ENCODE measurements at regions not wholly inside any gene's neighbourhood (a gene's known extent, or its start where the extent isn't known, plus 50 kb on each side); places are given as distances from the start of the nearest gene placed in this dataset.
"Not testable (repeated sequence)": the region's sequence is repeated elsewhere in the genome, so short reads cannot be mapped to it uniquely, and the experiment has no call there.

DNA sequence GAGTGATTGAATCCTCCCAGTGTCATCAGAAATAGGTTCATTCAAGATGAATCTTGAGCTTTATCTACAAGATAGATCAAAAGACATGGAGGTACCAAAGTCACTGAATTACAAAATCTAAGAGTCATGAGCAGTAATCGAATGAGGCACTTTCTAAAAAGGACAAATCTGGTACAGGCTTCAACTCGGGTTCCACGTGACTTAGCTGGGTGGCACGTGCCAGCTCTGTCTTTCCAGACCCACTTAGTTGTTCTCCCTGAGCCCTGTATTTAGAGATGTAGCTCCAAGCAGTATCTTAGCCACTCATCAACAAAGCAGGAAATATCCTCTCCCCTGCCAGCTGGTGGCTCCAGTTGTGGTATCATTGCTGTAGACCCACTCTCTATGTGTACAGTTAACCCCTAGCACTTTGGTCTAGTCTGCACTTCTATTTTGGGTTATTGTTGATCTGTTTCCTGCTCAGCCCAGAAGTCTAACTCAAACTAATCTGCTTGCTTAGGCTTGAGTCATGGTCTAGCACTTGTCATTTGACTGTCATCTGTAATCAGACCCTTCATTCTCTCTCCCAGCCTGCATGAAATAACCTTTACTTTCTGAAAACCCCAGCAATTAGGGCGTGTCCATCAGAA is 528.7 kb downstream of the ETS1 start:
- no peak for DNase-seq

DNA sequence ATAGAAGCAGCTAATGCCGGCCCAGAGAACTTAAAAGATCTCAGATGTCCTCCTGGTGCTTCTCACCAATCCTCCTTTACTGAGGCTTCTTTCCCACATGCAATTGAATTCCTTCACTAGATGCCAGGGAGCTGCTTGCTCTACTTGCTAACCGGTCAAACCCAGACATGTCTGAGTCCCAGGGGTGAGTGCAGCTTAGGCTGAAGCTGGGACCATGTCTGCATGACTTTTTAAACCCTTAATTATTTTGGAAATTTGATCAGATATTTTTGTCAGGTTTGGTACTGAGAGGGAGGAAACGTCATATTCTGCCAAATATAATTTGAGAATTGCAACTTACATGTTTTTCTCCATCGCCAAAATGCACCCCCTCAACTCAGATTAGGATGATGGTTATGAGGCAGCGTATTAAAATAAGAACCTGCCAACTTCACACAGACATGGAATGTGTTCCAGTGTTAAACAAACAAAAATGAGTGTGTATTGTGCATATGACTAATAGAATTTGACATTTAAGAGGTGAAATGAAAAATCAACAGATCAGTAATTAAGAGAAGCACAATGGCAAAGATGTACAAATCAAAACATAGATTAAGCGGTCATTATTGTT is 529.5 kb downstream of the ETS1 start:
- DNase-seq: no peak

- no peak for DNase-seq
These were observed 531.7 kb downstream of the ETS1 start for GRCh38 chr11:128055576-128056217.

- DNase-seq: no peak
These were observed 533.1 kb downstream of the ETS1 start for GRCh38 chr11:128053981-128054931.

DNA sequence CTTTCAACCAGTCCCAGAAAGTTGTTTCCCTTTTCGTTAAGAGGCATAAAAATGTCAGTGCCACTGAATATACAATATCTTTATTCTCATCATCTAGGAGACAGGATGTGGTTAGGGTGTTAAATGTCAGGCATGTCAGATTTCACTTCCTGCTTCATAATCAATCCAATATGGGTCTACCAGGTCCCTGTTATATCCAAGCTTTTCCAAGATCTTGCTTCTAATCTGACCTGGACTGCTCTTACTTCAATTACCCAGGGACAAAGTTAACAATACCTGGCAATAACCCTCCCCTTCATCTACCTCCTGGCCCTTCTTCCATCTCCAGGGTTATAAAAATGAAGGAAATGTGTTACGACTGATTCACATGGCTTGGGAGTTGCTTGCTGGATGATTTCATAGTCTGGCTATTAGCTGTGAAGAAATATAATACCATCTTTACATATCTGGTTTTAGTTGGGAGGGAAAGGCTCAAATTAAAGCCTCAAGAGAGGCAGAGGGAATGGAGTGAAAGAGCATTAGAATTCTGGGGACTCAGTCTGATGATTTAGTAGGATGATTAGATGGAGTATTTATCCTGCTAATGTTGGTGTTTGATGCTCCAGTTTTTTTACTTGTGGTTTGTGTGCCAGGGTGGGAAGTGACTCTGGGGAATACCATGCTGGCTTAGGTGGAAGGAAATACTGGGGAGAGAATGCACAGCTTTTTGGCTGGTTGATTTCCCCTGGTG is 534.3 kb downstream of the ETS1 start:
- DNase-seq: no peak

GRCh38 chr11:128048121-128048520 is 539.2 kb downstream of the ETS1 start:
- no peak for DNase-seq

GRCh38 chr11:128047026-128047425 is 540.3 kb downstream of the ETS1 start:
- DNase-seq: no peak

GRCh38 chr11:128046213-128046612 is 541.1 kb downstream of the ETS1 start:
- DNase-seq: no peak

- DNase-seq: no peak
These were observed 542.1 kb downstream of the ETS1 start for GRCh38 chr11:128045094-128045725.

DNA sequence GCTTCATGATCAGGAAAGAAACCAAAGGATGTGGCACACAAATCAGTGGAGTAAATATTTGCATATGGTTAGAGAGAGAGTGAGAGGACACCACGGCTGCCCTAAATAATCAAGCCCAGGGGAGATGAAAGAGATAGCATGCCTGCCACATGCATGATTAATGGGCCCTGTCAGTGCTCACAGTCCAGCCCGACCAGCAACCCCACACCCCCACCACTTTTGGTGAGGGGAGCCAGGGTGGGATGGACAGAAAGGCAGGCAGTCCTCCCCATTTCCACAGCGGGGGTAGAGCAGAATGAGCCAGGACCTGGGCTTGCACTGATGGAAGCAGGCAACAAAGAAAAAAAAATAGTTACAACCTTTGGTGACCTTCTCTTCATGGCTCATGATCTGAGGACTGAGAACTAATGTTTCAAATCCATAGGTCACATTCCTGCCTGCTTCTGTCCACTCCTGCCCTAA is 545.0 kb downstream of the ETS1 start:
- DNase-seq: no peak

GRCh38 chr11:128040603-128041002 is 546.8 kb downstream of the ETS1 start:
- DNase-seq: no peak

GRCh38 chr11:128039140-128040021 is 548.0 kb downstream of the ETS1 start:
- DNase-seq: no peak

DNA sequence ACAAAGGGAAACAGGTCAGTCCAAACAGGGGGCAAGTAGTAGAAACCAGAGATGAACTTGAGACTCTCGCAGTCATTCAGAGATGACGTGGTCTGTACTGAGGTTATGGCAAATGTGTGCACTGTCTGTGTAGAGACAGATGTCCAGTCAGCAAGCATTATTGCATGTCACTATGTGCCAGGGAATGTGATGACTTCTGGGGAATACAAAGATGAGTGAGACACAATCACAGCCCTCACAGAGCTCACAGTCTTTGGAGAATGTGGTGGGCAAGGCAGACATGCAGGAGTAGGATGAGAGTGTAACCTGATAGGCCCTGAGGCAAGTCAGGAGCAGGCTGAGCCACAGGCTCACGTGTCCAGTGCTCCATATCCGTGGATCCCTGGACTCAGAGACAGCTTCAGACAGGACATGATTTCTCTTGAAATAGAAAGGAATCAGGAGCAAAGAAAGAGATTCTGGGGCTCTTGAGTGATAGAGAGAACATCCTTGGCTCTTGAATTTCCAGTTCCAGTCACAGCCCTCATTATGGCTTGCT is 550.7 kb downstream of the ETS1 start:
- DNase-seq: no peak

GRCh38 chr11:128036006-128036405 is 551.4 kb downstream of the ETS1 start:
- no peak for DNase-seq

DNA sequence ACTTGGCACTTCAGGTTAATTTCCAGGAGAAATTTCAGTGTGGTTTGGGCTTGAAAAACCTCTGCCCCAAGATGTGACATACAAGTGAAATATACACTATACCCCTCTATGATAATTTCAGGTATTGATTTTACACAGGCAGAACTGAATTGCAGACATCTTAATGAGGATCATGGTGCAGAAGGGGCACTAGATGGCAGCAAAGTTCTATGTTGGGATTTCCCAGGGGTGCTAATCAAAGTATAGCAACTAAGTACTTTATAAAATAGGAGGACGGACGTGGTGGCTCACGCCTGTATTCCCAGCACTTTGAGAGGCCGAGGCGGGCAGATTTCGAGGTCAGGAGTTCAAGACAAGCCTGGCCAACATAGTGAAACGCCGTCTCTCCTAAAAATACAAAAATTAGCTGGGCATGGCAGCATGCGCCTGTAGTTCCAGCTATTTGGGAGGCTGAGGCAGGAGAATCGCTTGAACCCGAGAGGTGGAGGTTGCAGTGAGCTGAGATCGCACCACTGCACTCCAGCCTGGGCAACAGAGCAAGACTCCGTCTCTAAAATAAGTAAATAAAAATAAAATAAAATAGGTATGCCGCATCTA is 555.7 kb downstream of the ETS1 start:
- not testable (repeated sequence) for DNase-seq

DNA sequence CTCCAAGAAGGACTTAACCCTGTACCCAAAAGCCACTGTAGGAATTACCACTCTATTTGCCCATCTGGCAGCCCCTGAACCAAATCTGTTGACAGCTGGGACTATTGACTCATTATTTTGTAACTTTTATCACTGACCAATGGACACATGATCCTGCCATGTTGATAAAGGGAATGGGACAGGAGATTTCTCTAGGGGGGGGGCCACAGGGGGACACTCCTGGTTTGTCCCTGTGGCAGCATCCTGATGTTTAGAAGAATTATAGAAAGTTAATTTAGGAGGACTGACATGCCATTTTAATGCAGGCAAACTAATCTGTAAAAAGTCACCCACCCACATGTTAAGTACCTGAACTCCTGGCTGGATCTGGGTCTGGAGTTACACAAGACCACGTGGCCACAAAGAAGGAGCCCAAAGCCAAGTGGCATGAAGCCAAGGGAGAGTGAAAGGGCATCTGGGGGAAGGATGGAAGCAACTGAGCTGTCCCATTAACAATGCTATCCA is 558.1 kb downstream of the ETS1 start:
- no peak for DNase-seq

- no peak for DNase-seq
These were observed 560.8 kb downstream of the ETS1 start for GRCh38 chr11:128026596-128026995.

GRCh38 chr11:128022761-128023160 is 564.6 kb downstream of the ETS1 start:
- no peak for DNase-seq

- DNase-seq: no peak
These were observed 565.4 kb downstream of the ETS1 start for GRCh38 chr11:128022007-128022368.
